ENCODE measurements at regions not wholly inside any gene's neighbourhood (a gene's known extent, or its start where the extent isn't known, plus 50 kb on each side); places are given as distances from the start of the nearest gene placed in this dataset.
A peak's percentile ranks its signal among the peaks of the same experiment; 100 is the strongest.

GRCh38 chr12:5184186-5184585 is 140.5 kb downstream of the KCNA5 start:
- Histone ChIP-seq H3K36me3 (replicated peaks in 1 of 2; ENCODE audit: insufficient read depth in 1 of 2, low read depth in 2 of 2) (no peaks in the 10 kb centered on the region), H3K27me3 (no peaks in the 10 kb centered on the region), H3K9me3 (no peaks in the 10 kb centered on the region), H3K4me3 (no peak overlapping the region), H3K4me1 (peaks cover 7% of the 10 kb centered on the region), H3K27ac (no peak overlapping the region)
- ATAC-seq (no peak), DNase-seq (no peak)
- 58 to 79% methylated on average over 5 of the region's 5 CpGs for WGBS, 2 donors
- intact Hi-C loops (cut with DNase I), result no loop called here
- TF ChIP-seq, protein P1, sequence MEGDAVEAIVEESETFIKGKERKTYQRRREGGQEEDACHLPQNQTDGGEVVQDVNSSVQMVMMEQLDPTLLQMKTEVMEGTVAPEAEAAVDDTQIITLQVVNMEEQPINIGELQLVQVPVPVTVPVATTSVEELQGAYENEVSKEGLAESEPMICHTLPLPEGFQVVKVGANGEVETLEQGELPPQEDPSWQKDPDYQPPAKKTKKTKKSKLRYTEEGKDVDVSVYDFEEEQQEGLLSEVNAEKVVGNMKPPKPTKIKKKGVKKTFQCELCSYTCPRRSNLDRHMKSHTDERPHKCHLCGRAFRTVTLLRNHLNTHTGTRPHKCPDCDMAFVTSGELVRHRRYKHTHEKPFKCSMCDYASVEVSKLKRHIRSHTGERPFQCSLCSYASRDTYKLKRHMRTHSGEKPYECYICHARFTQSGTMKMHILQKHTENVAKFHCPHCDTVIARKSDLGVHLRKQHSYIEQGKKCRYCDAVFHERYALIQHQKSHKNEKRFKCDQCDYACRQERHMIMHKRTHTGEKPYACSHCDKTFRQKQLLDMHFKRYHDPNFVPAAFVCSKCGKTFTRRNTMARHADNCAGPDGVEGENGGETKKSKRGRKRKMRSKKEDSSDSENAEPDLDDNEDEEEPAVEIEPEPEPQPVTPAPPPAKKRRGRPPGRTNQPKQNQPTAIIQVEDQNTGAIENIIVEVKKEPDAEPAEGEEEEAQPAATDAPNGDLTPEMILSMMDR (IDR thresholded peaks at IDR 0.05), result no peak

DNA sequence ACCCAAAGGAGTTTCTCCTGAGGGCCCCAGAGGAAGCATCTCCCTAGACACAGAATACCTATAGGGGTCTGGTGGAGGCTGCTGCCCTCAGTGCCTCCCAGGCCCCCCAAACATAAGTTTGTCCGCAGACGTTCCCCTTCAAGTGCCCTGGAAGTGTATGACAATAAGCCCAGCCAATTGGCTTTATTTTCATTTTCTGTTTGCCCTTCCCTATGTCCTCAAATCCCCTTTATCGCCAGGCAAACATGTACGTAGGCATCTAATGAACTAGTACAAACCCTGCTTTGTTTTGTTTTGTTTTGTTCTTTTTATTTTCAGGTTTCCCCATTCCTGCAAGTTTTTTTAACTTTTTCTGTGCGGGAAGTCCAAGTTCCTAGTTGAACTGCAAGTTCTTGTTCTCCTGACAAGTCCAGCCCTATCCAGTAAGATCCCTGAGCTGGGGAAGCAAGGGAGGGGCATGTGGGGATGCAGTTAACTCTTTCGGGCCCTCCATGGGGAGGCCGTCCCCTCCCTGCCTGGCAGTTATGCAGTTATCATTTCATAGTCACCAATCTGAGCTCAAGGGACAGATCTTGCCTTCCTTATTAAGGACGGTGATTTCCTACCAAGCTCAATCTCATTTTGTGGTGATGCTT is 141.9 kb downstream of the KCNA5 start:
- peaks cover 7% of the 10 kb centered on the region for H3K4me1 ChIP-seq
- H3K27ac ChIP-seq, result peak overlapping the region in 1 of 4 donors; percentile 4
- TF ChIP-seq POLR2A (IDR thresholded peaks at IDR 0.05), result no peak
- TF ChIP-seq, protein P1 (IDR thresholded peaks at IDR 0.05), result no peak
- WGBS, 2 donors, result 21 to 37% methylated on average over 8 of the region's 8 CpGs
- ATAC-seq (peak; percentile 78), DNase-seq (no peak)
- intact Hi-C loops (cut with DNase I), result no loop called here
- H3K27me3 ChIP-seq, result no peaks in the 10 kb centered on the region
- H3K9me3 ChIP-seq, result no peaks in the 10 kb centered on the region
- H3K4me3 ChIP-seq, result no peak overlapping the region
- H3K36me3 ChIP-seq (replicated peaks in 1 of 2; ENCODE audit: insufficient read depth in 1 of 2, low read depth in 2 of 2), result no peaks in the 10 kb centered on the region

DNA sequence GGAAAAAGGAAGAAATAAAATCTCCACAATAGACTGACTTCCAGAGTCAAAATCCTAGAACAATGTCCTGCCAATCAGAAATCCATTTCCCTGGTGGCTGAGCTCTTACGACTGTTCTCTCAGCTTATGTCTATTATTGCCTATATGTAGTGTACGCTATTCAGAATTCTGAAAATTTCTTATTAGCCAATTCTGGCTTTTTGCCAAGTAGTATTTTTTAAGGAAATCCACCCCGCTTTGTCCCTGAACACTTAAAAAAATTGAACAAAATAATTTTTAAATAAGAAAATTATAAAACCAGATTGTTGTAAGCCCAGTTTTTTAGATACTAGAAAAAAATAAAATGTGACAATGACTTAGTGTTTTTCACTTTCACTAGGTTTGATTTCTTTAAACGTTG is 143.0 kb downstream of the KCNA5 start:
- no peaks in the 10 kb centered on the region for H3K36me3 ChIP-seq (replicated peaks in 1 of 2; ENCODE audit: insufficient read depth in 1 of 2, low read depth in 2 of 2)
- H3K4me3 ChIP-seq, result no peak overlapping the region
- DNase-seq (no peak), ATAC-seq (no peak)
- H3K27ac ChIP-seq, result no peak overlapping the region
- no peak for TF ChIP-seq POLR2A (IDR thresholded peaks at IDR 0.05)
- TF ChIP-seq, protein P1 (IDR thresholded peaks at IDR 0.05), result no peak
- peaks cover 7% of the 10 kb centered on the region for H3K4me1 ChIP-seq
- intact Hi-C loops (cut with DNase I), result no loop called here
- H3K9me3 ChIP-seq, result no peaks in the 10 kb centered on the region
- 75 to 79% methylated on average over 4 of the region's 4 CpGs for WGBS, 2 donors
- no peaks in the 10 kb centered on the region for H3K27me3 ChIP-seq

DNA sequence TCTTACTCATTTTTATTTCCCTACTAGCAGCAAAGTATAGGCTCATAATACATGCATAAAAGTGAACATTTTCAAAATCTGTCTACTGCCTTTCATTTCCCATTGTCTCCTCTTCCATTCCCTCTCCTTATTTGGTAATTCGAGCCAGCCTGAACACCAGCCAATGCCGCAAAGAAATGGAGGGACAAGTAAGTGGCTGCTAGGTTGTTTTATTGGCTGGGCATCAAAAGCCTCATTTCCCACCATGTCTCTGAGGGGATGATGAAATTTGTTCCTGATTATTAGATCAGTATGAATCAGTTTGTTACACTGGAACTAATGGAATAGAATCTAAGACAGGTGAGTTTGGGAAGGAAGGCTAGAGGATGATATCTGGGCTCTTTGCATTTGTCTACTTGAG is 143.5 kb downstream of the KCNA5 start:
- intact Hi-C loops (cut with DNase I), result no loop called here
- H3K4me1 ChIP-seq, result peaks cover 7% of the 10 kb centered on the region
- no peak for DNase-seq
- 82 to 93% methylated on average over 2 of the region's 2 CpGs for whole genome bisulfite sequencing, 2 donors
- no peaks in the 10 kb centered on the region for H3K9me3 ChIP-seq
- no peaks in the 10 kb centered on the region for H3K27me3 ChIP-seq
- no peaks in the 10 kb centered on the region for H3K36me3 ChIP-seq (replicated peaks in 1 of 2; ENCODE audit: insufficient read depth in 1 of 2, low read depth in 2 of 2)
- H3K4me3 ChIP-seq, result no peak overlapping the region
- no peak overlapping the region for H3K27ac ChIP-seq
- TF ChIP-seq, protein P1 (IDR thresholded peaks at IDR 0.05), result no peak
- no peak for TF ChIP-seq POLR2A (IDR thresholded peaks at IDR 0.05)
- no peak for ATAC-seq

DNA sequence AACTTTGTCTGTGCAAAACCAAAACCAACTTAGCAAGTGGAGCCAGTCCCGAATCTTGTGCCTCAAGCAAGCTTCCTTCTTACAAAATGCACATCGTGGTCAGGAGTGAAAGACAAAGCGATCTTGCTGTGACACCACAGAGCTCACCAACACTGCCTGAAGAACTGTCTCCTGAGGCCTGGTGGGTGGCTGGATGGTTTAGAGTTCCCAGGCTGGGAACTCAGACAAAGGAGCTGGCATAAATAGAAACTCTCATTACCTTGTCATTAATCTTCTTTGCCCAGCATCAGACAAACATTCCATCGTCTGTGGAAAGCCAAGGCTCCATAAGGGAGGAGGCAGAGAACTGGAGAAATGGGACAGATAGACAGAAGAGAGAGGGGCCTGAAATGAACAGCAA is 144.8 kb downstream of the KCNA5 start:
- intact Hi-C loops (cut with DNase I), result no loop called here
- peak; percentile 24 for ATAC-seq

More for the DNA sequence above, 144.8 kb downstream of the KCNA5 start:
- H3K4me3 ChIP-seq, result no peak overlapping the region
- no peak overlapping the region for H3K27ac ChIP-seq
- WGBS, 2 donors, result 37 to 42% methylated on average over 4 of the region's 4 CpGs
- no peaks in the 10 kb centered on the region for H3K27me3 ChIP-seq
- no peaks in the 10 kb centered on the region for H3K9me3 ChIP-seq
- peaks cover 7% of the 10 kb centered on the region for H3K4me1 ChIP-seq
- H3K36me3 ChIP-seq (replicated peaks in 1 of 2; ENCODE audit: insufficient read depth in 1 of 2, low read depth in 2 of 2), result no peaks in the 10 kb centered on the region
- TF ChIP-seq, protein P1 (IDR thresholded peaks at IDR 0.05), result no peak
- TF ChIP-seq POLR2A (IDR thresholded peaks at IDR 0.05), result no peak
- DNase-seq, result no peak
